GM12878 (cell line): ENCODE measurements at regions not wholly inside any gene's neighbourhood (a gene's known extent, or its start where the extent isn't known, plus 50 kb on each side); places are given as distances from the start of the nearest gene placed in this dataset.

Experiments
- ATAC-seq: fragments of 200-7000 bp; cut with Tn5 transposase; 3 replicates; pipeline ENCODE4 v1.9.1; 2020; ENCODE audit warnings: mild to moderate bottlenecking, moderate library complexity
- BruUV-seq: library from RNA; stranded (reverse); fragments of 400-500 nt; replicated peaks from 2 replicates; lab custom pipeline; 2021; lab: Mats Ljungman, UMichigan
- CTCF ChIA-PET: fragments of 300-600 bp; sonication (Branson Sonifier 250); formaldehyde crosslinking; extraction: SDS; loops from one replicate; lab custom pipeline; 2021; ENCODE audit warnings: inconsistent platforms; lab: Yijun Ruan, JAX
- POLR2A ChIA-PET: fragments of 350-600 bp; formaldehyde crosslinking; extraction: SDS; loops from one replicate; lab custom pipeline; 2021; ENCODE audit warnings: inconsistent platforms; lab: Charles Lee
- RAD21 ChIA-PET: fragments of 300-600 bp; sonication (Branson Sonifier 250); formaldehyde crosslinking; loops from one replicate; lab custom pipeline; 2023; ENCODE audit warnings: antibody characterized with exemption; ENCODE audit not compliant: unreplicated experiment; lab: Charles Lee
- SMC1A ChIA-PET: fragments of 300-600 bp; sonication (Branson Sonifier 250); formaldehyde crosslinking; loops from one replicate; lab custom pipeline; 2023; ENCODE audit not compliant: unreplicated experiment, uncharacterized antibody; lab: Charles Lee
- DNase-seq: peaks from one replicate; pipeline ENCODE4 v3.0.0-alpha.2; 2011; ENCODE audit warnings: low read depth, low spot score
- FAIRE-seq: peaks from 3 replicates; lab custom pipeline; 2011; peaks lifted over from hg19 to GRCh38; lab: Jason Lieb, UNC
- H2AFZ ChIP-seq: 2 replicates; pipeline ENCODE4 v1.6.0; 2011; ENCODE audit warnings: low read depth, low read length, control low read depth; ENCODE audit not compliant: control insufficient read depth
- H3K27ac ChIP-seq: 2 replicates; pipeline ENCODE4 v1.5.1; 2011; ENCODE audit warnings: control low read depth; ENCODE audit not compliant: control insufficient read depth, insufficient read depth
- H3K27me3 ChIP-seq, 2 experiments: replicated peaks in 1 of 2; 2 replicates each; pipeline versions ENCODE4 v1.6.0 to v1.6.1; 2011; ENCODE audit warnings: low read length in 1 of 2; ENCODE audit not compliant: control insufficient read depth in 2 of 2, insufficient read depth in 2 of 2
- H3K36me3 ChIP-seq, 2 experiments: 2 replicates each; pipeline ENCODE4 v1.5.1; 2011; ENCODE audit warnings: low read length in 1 of 2; ENCODE audit not compliant: control insufficient read depth in 2 of 2, insufficient read depth in 2 of 2
- H3K4me1 ChIP-seq: 2 replicates; pipeline ENCODE4 v1.6.1; 2011; ENCODE audit warnings: mild to moderate bottlenecking, low read length, moderate library complexity, mixed read lengths; ENCODE audit not compliant: control insufficient read depth, insufficient read depth
- H3K4me2 ChIP-seq: 2 replicates; pipeline ENCODE4 v1.6.0; 2011; ENCODE audit warnings: control low read depth; ENCODE audit not compliant: control insufficient read depth, insufficient read depth
- H3K4me3 ChIP-seq: fragments of 200-600 bp; sonication (generic); 2 replicates; pipeline ENCODE4 v1.5.1; 2016
- H3K79me2 ChIP-seq: 2 replicates; pipeline ENCODE4 v1.6.0; 2011; ENCODE audit warnings: low read length; ENCODE audit not compliant: control insufficient read depth, insufficient read depth
- H3K9ac ChIP-seq: 2 replicates; pipeline ENCODE4 v1.8.0; 2011; ENCODE audit warnings: low read length, control low read depth, mixed read lengths; ENCODE audit not compliant: control insufficient read depth, insufficient read depth
- H3K9me3 ChIP-seq: replicated peaks from 3 replicates; pipeline ENCODE4 v1.5.1; 2011; ENCODE audit warnings: mild to moderate bottlenecking, low read length; ENCODE audit not compliant: control insufficient read depth, insufficient read depth
- H4K20me1 ChIP-seq: 2 replicates; pipeline ENCODE4 v1.6.0; 2011; ENCODE audit not compliant: control insufficient read depth, insufficient read depth
- CUX1 ChIP-seq: IDR thresholded peaks from 2 replicates; pipeline ENCODE4 v1.6.1; 2012; ENCODE audit warnings: improper control_type of control experiment, low read depth, low read length; ENCODE audit not compliant: insufficient replicate concordance
- DPF2 ChIP-seq: fragments of 450-650 bp; IDR thresholded peaks from 2 replicates; pipeline ENCODE4 v1.6.1; 2017; ENCODE audit warnings: mild to moderate bottlenecking
- FOXK2 ChIP-seq: fragments of 450-650 bp; IDR thresholded peaks from 2 replicates; pipeline ENCODE4 v1.6.1; 2017; ENCODE audit warnings: mild to moderate bottlenecking, moderate library complexity
- HDGF ChIP-seq: fragments of 450-650 bp; IDR thresholded peaks from 2 replicates; pipeline ENCODE4 v1.6.1; 2016; ENCODE audit warnings: antibody characterized with exemption
- PAX5 ChIP-seq: IDR thresholded peaks from 2 replicates; pipeline ENCODE4 v1.6.1; 2011; ENCODE audit warnings: low read depth, low read length, borderline replicate concordance
- PAX8 ChIP-seq: fragments of 450-650 bp; IDR thresholded peaks from 2 replicates; pipeline ENCODE4 v1.6.1; 2017; ENCODE audit warnings: mild to moderate bottlenecking, moderate library complexity
- YY1 ChIP-seq: IDR thresholded peaks from 2 replicates; pipeline ENCODE4 v1.6.1; 2011; ENCODE audit warnings: low read depth, mild to moderate bottlenecking, low read length
- ZNF384 ChIP-seq: IDR thresholded peaks from 2 replicates; pipeline ENCODE4 v1.6.1; 2012; ENCODE audit warnings: low read depth, mild to moderate bottlenecking, low read length, improper control_type of control experiment, borderline replicate concordance
- WGBS: methylation state at CpG from one replicate; pipeline ENCODE4 v1.1.6; 2016; ENCODE audit warnings: low lambda C conversion rate; ENCODE audit not compliant: insufficient replicate concordance, insufficient coverage; ENCODE audit errors: missing lambda C conversion rate; 5-methylcytosine and 5-hydroxymethylcytosine counted together
- in situ Hi-C: fragments of 300-500 bp; cut with MboI; formaldehyde crosslinking; loops from 9 replicates; pipeline ENCODE4 v1.14.3; 2018; ENCODE audit warnings: mixed read lengths
- intact Hi-C: fragments of 100-400 bp; cut with micrococcal nuclease; formaldehyde crosslinking; loops from one replicate; pipeline ENCODE4 v1.14.2; 2022; ENCODE audit not compliant: unreplicated experiment
- TF ChIP-seq, protein P1 (sequence below): fragments of 450-650 bp; formaldehyde crosslinking; IDR thresholded peaks from 2 replicates; pipeline ENCODE4 v1.4.0; 2020; ENCODE audit warnings: mild to moderate bottlenecking, moderate library complexity

GRCh38 chr7:125547505-125547904 is 617.9 kb upstream of the POT1 start:
- in situ Hi-C loops: no loop called here

More at GRCh38 chr7:125547505-125547904, 617.9 kb upstream of the POT1 start:
- DNase-seq (no peak), ATAC-seq (no peak), FAIRE-seq (no peak)
- Histone ChIP-seq H2AFZ (no peak overlapping the region), H4K20me1 (no peaks in the 10 kb centered on the region), H3K4me2 (no peak overlapping the region), H3K79me2 (no peaks in the 10 kb centered on the region), H3K9me3 (no peaks in the 10 kb centered on the region), H3K9ac (no peak overlapping the region), H3K4me1 (no peaks in the 10 kb centered on the region), H3K4me3 (no peak overlapping the region), H3K27me3 (no peaks in the 10 kb centered on the region), H3K27ac (no peak overlapping the region), H3K36me3 (no peaks in the 10 kb centered on the region)
- ChIA-PET SMC1A (interaction anchor here (0.5 to 0.7 kb wide), 3 partner anchors 18 to 527 kb away, joined by 3 read pairs; no protein-coding TSS in a partner anchor), POLR2A (no interaction called here), CTCF (no interaction called here), RAD21 (no interaction called here)
- intact Hi-C loops: no loop called here
- 30% methylated on average over 2 of the region's 2 CpGs for WGBS
- TF ChIP-seq, protein P1, sequence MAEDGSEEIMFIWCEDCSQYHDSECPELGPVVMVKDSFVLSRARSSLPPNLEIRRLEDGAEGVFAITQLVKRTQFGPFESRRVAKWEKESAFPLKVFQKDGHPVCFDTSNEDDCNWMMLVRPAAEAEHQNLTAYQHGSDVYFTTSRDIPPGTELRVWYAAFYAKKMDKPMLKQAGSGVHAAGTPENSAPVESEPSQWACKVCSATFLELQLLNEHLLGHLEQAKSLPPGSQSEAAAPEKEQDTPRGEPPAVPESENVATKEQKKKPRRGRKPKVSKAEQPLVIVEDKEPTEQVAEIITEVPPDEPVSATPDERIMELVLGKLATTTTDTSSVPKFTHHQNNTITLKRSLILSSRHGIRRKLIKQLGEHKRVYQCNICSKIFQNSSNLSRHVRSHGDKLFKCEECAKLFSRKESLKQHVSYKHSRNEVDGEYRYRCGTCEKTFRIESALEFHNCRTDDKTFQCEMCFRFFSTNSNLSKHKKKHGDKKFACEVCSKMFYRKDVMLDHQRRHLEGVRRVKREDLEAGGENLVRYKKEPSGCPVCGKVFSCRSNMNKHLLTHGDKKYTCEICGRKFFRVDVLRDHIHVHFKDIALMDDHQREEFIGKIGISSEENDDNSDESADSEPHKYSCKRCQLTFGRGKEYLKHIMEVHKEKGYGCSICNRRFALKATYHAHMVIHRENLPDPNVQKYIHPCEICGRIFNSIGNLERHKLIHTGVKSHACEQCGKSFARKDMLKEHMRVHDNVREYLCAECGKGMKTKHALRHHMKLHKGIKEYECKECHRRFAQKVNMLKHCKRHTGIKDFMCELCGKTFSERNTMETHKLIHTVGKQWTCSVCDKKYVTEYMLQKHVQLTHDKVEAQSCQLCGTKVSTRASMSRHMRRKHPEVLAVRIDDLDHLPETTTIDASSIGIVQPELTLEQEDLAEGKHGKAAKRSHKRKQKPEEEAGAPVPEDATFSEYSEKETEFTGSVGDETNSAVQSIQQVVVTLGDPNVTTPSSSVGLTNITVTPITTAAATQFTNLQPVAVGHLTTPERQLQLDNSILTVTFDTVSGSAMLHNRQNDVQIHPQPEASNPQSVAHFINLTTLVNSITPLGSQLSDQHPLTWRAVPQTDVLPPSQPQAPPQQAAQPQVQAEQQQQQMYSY (CRISPR knock-in tag): no peak
- TF ChIP-seq YY1 (no peak), DPF2 (no peak), FOXK2 (no peak), ZNF384 (no peak), CUX1 (no peak), HDGF (no peak), PAX5 (no peak), PAX8 (no peak)
- BruUV-seq: no TSS peak
